ENCODE measurements at regions not wholly inside any gene's neighbourhood (a gene's known extent, or its start where the extent isn't known, plus 50 kb on each side); places are given as distances from the start of the nearest gene placed in this dataset.

GRCh38 chr4:90051999-90052398, 75.2 kb upstream of the CCSER1 start:
- TF ChIP-seq POLR2AphosphoS5 (IDR thresholded peaks at IDR 0.05; ENCODE audit: low read depth) (no peak), REST (IDR thresholded peaks at IDR 0.05; ENCODE audit: insufficient replicate concordance, low read depth) (no peak), SPI1 (IDR thresholded peaks at IDR 0.05; ENCODE audit: borderline replicate concordance, low read depth) (no peak), CTCF (IDR thresholded peaks at IDR 0.05; ENCODE audit: insufficient read depth, low read length) (no peak), GABPA (IDR thresholded peaks at IDR 0.05; ENCODE audit: low read depth) (no peak)
- Histone ChIP-seq H3K27ac (replicated peaks) (no peak overlapping the region), H3K4me3 (replicated peaks; ENCODE audit: insufficient read depth, low read length) (no peak overlapping the region), H3K27me3 (ENCODE audit: insufficient read depth, poor library complexity, severe bottlenecking) (no peaks in the 10 kb centered on the region)
- DNase-seq (ENCODE audit: low read depth in 1 of 2, low spot score in 1 of 2): no peak

GRCh38 chr4:90057091-90057490, 70.1 kb upstream of the CCSER1 start:
- DNase-seq (ENCODE audit: low read depth in 1 of 2, low spot score in 1 of 2): no peak
- Histone ChIP-seq H3K27me3 (ENCODE audit: insufficient read depth, poor library complexity, severe bottlenecking) (no peaks in the 10 kb centered on the region), H3K27ac (replicated peaks) (no peak overlapping the region), H3K4me3 (replicated peaks; ENCODE audit: insufficient read depth, low read length) (no peak overlapping the region)
- no peak for TF ChIP-seq POLR2AphosphoS5 (IDR thresholded peaks at IDR 0.05; ENCODE audit: low read depth)
- TF ChIP-seq SPI1 (IDR thresholded peaks at IDR 0.05; ENCODE audit: borderline replicate concordance, low read depth): no peak
- TF ChIP-seq GABPA (IDR thresholded peaks at IDR 0.05; ENCODE audit: low read depth): no peak
- TF ChIP-seq CTCF (IDR thresholded peaks at IDR 0.05; ENCODE audit: insufficient read depth, low read length): no peak
- TF ChIP-seq REST (IDR thresholded peaks at IDR 0.05; ENCODE audit: insufficient replicate concordance, low read depth): no peak

GRCh38 chr4:90060039-90060438, 67.2 kb upstream of the CCSER1 start:
- no peak for DNase-seq (ENCODE audit: low read depth in 1 of 2, low spot score in 1 of 2)
- TF ChIP-seq POLR2AphosphoS5 (IDR thresholded peaks at IDR 0.05; ENCODE audit: low read depth): no peak
- TF ChIP-seq CTCF (IDR thresholded peaks at IDR 0.05; ENCODE audit: insufficient read depth, low read length): no peak
- TF ChIP-seq REST (IDR thresholded peaks at IDR 0.05; ENCODE audit: insufficient replicate concordance, low read depth): no peak
- TF ChIP-seq SPI1 (IDR thresholded peaks at IDR 0.05; ENCODE audit: borderline replicate concordance, low read depth): no peak
- TF ChIP-seq GABPA (IDR thresholded peaks at IDR 0.05; ENCODE audit: low read depth): no peak
- H3K4me3 ChIP-seq (replicated peaks; ENCODE audit: insufficient read depth, low read length): no peak overlapping the region
- H3K27ac ChIP-seq (replicated peaks): no peak overlapping the region
- H3K27me3 ChIP-seq (ENCODE audit: insufficient read depth, poor library complexity, severe bottlenecking): no peaks in the 10 kb centered on the region
